GM19463 (cell line): ENCODE measurements at regions not wholly inside any gene's neighbourhood (a gene's known extent, or its start where the extent isn't known, plus 50 kb on each side); places are given as distances from the start of the nearest gene placed in this dataset.
"Not testable (repeated sequence)": the region's sequence is repeated elsewhere in the genome, so short reads cannot be mapped to it uniquely, and the experiment has no call there.

ENCODE experiments used
- ATAC-seq: cut with Tn5 transposase; IDR thresholded peaks from one replicate; pipeline ENCODE4 v1.9.1; 2021; ENCODE audit warnings: mild to moderate bottlenecking, moderate library complexity; ENCODE audit not compliant: unreplicated experiment

- no peak for ATAC-seq
Measured at GRCh38 chr1:90826024-90826423, 108.9 kb upstream of the BARHL2 start.

GRCh38 chr1:90824551-90824950 is 107.4 kb upstream of the BARHL2 start:
- no peak for ATAC-seq

GRCh38 chr1:90823686-90824085 is 106.6 kb upstream of the BARHL2 start:
- ATAC-seq, result no peak

- no peak for ATAC-seq
Measured at GRCh38 chr1:90821788-90822359, 104.8 kb upstream of the BARHL2 start.

GRCh38 chr1:90821152-90821787 is 104.2 kb upstream of the BARHL2 start:
- no peak for ATAC-seq

- ATAC-seq, result no peak
Measured at GRCh38 chr1:90820745-90821144, 103.6 kb upstream of the BARHL2 start.

GRCh38 chr1:90817399-90817798 is 100.3 kb upstream of the BARHL2 start:
- no peak for ATAC-seq

GRCh38 chr1:90812237-90812636 is 95.1 kb upstream of the BARHL2 start:
- ATAC-seq, result not testable (repeated sequence)

- ATAC-seq, result not testable (repeated sequence)
Measured at GRCh38 chr1:90811444-90811950, 94.4 kb upstream of the BARHL2 start.

- ATAC-seq, result no peak
Measured at GRCh38 chr1:90810681-90811080, 93.6 kb upstream of the BARHL2 start.

- ATAC-seq, result no peak
Measured at GRCh38 chr1:90809996-90810395, 92.9 kb upstream of the BARHL2 start.

- no peak for ATAC-seq
Measured at GRCh38 chr1:90809093-90809492, 92.0 kb upstream of the BARHL2 start.

GRCh38 chr1:90807329-90807728 is 90.2 kb upstream of the BARHL2 start:
- ATAC-seq, result no peak

- no peak for ATAC-seq
Measured at GRCh38 chr1:90802622-90803021, 85.5 kb upstream of the BARHL2 start.

GRCh38 chr1:90800012-90800717 is 83.1 kb upstream of the BARHL2 start:
- no peak for ATAC-seq

- ATAC-seq, result no peak
Measured at GRCh38 chr1:90799326-90799725, 82.2 kb upstream of the BARHL2 start.

- no peak for ATAC-seq
Measured at GRCh38 chr1:90798883-90799282, 81.8 kb upstream of the BARHL2 start.

- ATAC-seq, result no peak
Measured at GRCh38 chr1:90798344-90798743, 81.2 kb upstream of the BARHL2 start.

- ATAC-seq, result no peak
Measured at GRCh38 chr1:90795431-90795830, 78.3 kb upstream of the BARHL2 start.

- no peak for ATAC-seq
Measured at GRCh38 chr1:90786709-90787108, 69.6 kb upstream of the BARHL2 start.

- no peak for ATAC-seq
Measured at GRCh38 chr1:90784186-90784847, 67.2 kb upstream of the BARHL2 start.

- no peak for ATAC-seq
Measured at GRCh38 chr1:90783181-90783580, 66.1 kb upstream of the BARHL2 start.
